ENCODE measurements at regions not wholly inside any gene's neighbourhood (a gene's known extent, or its start where the extent isn't known, plus 50 kb on each side); places are given as distances from the start of the nearest gene placed in this dataset.

DNA sequence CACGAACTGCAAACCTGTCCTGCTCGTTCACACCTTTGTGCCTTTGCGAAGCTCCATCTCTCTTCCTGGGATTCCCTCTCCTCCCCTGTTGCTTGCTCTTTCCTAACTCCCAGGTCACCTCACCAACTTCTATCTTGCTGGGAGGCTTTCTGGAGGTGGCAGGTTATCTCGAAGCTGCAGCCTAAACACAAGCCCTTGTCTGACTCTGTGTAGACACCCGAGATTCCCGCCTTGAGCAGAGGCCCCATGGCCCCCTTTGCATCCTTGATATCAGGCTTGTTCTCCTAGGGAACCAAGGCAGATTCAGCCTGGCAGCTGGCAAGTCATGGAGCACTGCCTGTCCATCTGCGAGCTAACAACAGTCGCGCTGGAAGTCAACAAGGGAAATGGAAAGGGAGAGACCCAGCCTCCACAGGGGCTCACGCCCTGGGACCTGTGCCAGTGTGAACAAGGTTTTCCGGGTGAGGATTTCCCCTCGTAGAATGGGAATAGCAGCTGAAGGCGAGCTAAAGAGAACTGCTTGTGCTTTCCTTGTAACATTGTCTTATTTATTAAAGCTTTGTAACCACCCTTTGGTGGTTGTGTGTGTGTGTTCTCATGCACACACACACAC is 109.5 kb upstream of the JUN start:
- TF ChIP-seq, protein P1, sequence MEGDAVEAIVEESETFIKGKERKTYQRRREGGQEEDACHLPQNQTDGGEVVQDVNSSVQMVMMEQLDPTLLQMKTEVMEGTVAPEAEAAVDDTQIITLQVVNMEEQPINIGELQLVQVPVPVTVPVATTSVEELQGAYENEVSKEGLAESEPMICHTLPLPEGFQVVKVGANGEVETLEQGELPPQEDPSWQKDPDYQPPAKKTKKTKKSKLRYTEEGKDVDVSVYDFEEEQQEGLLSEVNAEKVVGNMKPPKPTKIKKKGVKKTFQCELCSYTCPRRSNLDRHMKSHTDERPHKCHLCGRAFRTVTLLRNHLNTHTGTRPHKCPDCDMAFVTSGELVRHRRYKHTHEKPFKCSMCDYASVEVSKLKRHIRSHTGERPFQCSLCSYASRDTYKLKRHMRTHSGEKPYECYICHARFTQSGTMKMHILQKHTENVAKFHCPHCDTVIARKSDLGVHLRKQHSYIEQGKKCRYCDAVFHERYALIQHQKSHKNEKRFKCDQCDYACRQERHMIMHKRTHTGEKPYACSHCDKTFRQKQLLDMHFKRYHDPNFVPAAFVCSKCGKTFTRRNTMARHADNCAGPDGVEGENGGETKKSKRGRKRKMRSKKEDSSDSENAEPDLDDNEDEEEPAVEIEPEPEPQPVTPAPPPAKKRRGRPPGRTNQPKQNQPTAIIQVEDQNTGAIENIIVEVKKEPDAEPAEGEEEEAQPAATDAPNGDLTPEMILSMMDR (optimal IDR thresholded peaks at IDR 0.05 in 1 of 3, IDR thresholded peaks at IDR 0.05 in 1 of 3, conservative IDR thresholded peaks at IDR 0.05 in 1 of 3; ENCODE audit: extremely low read depth in 1 of 3, insufficient read depth in 2 of 3, low read length in 3 of 3): no peak
- no peak for TF ChIP-seq EZH2 (IDR thresholded peaks at IDR 0.05; ENCODE audit: low read length)
